CD4-positive, CD25-positive, alpha-beta regulatory T cell (primary cell): ENCODE measurements at regions not wholly inside any gene's neighbourhood (a gene's known extent, or its start where the extent isn't known, plus 50 kb on each side); places are given as distances from the start of the nearest gene placed in this dataset.

Source experiments
- ATAC-seq, 2 donors: fragments of 150-1000 bp; cut with Tn5 transposase; one replicate each; pipeline ENCODE4 v1.10.0; 2021; ENCODE audit warnings: low read depth in 2 of 2, moderate number of reproducible peaks in 2 of 2, moderate library complexity in 1 of 2
- DNase-seq, 3 donors: peaks; one replicate each; pipeline versions ENCODE4 v3.0.0 to v3.0.0-alpha.2; 2012 to 2022; ENCODE audit warnings: mixed read lengths in 1 of 3
- H3K27ac ChIP-seq: one replicate; pipeline ENCODE4 v1.7.0; 2013; ENCODE audit warnings: mild to moderate bottlenecking, low read length; ENCODE audit not compliant: insufficient read depth, poor library complexity, severe bottlenecking
- H3K27me3 ChIP-seq: one replicate; pipeline ENCODE4 v1.7.0; 2013; ENCODE audit warnings: low read length; ENCODE audit not compliant: control insufficient read depth, insufficient read depth
- H3K36me3 ChIP-seq: one replicate; pipeline ENCODE4 v1.7.0; 2013; ENCODE audit warnings: mild to moderate bottlenecking, low read length, moderate library complexity; ENCODE audit not compliant: control insufficient read depth, insufficient read depth
- H3K4me1 ChIP-seq: 2 replicates; pipeline ENCODE4 v1.7.0; 2013; ENCODE audit warnings: mild to moderate bottlenecking, low read length; ENCODE audit not compliant: insufficient read depth, control insufficient read depth, poor library complexity, severe bottlenecking
- H3K4me3 ChIP-seq: one replicate; pipeline ENCODE4 v1.7.0; 2013; ENCODE audit warnings: low read depth, mild to moderate bottlenecking, low read length, moderate library complexity
- H3K9me3 ChIP-seq, 2 experiments: 1 replicate in 1 of 2; 2 replicates in 1 of 2; pipeline ENCODE4 v1.7.0; 2013; ENCODE audit warnings: low read length in 2 of 2, mild to moderate bottlenecking in 1 of 2, moderate library complexity in 1 of 2; ENCODE audit not compliant: control insufficient read depth in 2 of 2
- H3K27ac Mint-ChIP-seq, 3 donors: one replicate each; pipeline ENCODE4 v1.8.0; 2020 to 2022; ENCODE audit warnings: mild to moderate bottlenecking in 3 of 3, mixed read lengths in 3 of 3, moderate library complexity in 2 of 3
- H3K27me3 Mint-ChIP-seq: one replicate; pipeline ENCODE4 v1.8.0; 2022; ENCODE audit warnings: mild to moderate bottlenecking, mixed read lengths
- H3K36me3 Mint-ChIP-seq: one replicate; pipeline ENCODE4 v1.8.0; 2020; ENCODE audit warnings: mixed read lengths
- H3K4me1 Mint-ChIP-seq, 4 donors: one replicate each; pipeline ENCODE4 v1.8.0; 2020 to 2022; ENCODE audit warnings: mixed read lengths in 4 of 4, mild to moderate bottlenecking in 1 of 4
- H3K4me3 Mint-ChIP-seq, 4 donors: one replicate each; pipeline ENCODE4 v1.8.0; 2020 to 2022; ENCODE audit warnings: mild to moderate bottlenecking in 4 of 4, mixed read lengths in 4 of 4, moderate library complexity in 3 of 4
- H3K9me3 Mint-ChIP-seq, 7 donors: one replicate each; pipeline ENCODE4 v1.8.0; 2020 to 2022; ENCODE audit warnings: mixed read lengths in 7 of 7, mild to moderate bottlenecking in 3 of 7, moderate library complexity in 2 of 7

- DNase-seq (no peak), ATAC-seq (no peak)
- Histone ChIP-seq H3K27me3 (no peaks in the 10 kb centered on the region), H3K4me3 (no peak overlapping the region), H3K27ac (no peak overlapping the region), H3K4me1 (no peaks in the 10 kb centered on the region), H3K36me3 (no peaks in the 10 kb centered on the region), H3K9me3 (no peaks in the 10 kb centered on the region)
- Mint-ChIP-seq H3K9me3 (no peaks in the 10 kb centered on the region), H3K27ac (no peak overlapping the region), H3K27me3 (no peaks in the 10 kb centered on the region), H3K4me3 (no peak overlapping the region), H3K36me3 (no peaks in the 10 kb centered on the region), H3K4me1 (peaks cover 0 to 2% (median 0%) of the 10 kb centered on the region in 4 donors)
Measured at GRCh38 chr9:134218230-134218629, 53.9 kb upstream of the RNU6ATAC start.

GRCh38 chr9:134219646-134220060 is 55.3 kb upstream of the RNU6ATAC start:
- H3K4me1 Mint-ChIP-seq: peaks cover 0 to 2% (median 0%) of the 10 kb centered on the region in 4 donors
- no peaks in the 10 kb centered on the region for H3K36me3 Mint-ChIP-seq
- H3K27me3 Mint-ChIP-seq: no peaks in the 10 kb centered on the region
- H3K4me3 ChIP-seq: no peak overlapping the region
- H3K4me3 Mint-ChIP-seq: no peak overlapping the region
- no peaks in the 10 kb centered on the region for H3K4me1 ChIP-seq
- H3K36me3 ChIP-seq: no peaks in the 10 kb centered on the region
- no peak overlapping the region for H3K27ac ChIP-seq
- ATAC-seq: no peak
- H3K27me3 ChIP-seq: no peaks in the 10 kb centered on the region
- no peaks in the 10 kb centered on the region for H3K9me3 Mint-ChIP-seq
- H3K9me3 ChIP-seq: no peaks in the 10 kb centered on the region
- no peak for DNase-seq
- no peak overlapping the region for H3K27ac Mint-ChIP-seq

DNA sequence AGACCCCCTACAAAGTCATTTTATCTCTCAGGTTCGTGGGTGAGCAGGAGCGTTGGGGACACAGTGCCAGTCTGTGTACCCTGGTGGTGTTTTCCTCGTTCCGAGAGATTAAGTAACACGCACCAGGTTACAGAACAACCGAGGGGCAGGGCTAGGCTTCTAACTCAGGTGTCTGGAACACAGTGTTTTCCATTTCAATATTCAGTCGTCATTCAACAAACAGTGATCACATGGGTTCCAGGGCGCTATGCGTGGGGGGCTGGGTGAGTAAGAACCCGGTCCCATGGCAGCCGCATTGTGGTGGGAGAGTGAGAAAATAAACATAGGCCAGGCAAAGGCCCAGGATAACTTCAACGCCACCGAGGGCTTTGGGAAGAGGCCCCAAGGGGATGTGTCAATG is 55.9 kb upstream of the RNU6ATAC start:
- Histone ChIP-seq H3K36me3 (no peaks in the 10 kb centered on the region), H3K4me1 (no peaks in the 10 kb centered on the region), H3K9me3 (no peaks in the 10 kb centered on the region), H3K27ac (no peak overlapping the region), H3K4me3 (no peak overlapping the region), H3K27me3 (no peaks in the 10 kb centered on the region)
- DNase-seq: no peak
- H3K4me3 Mint-ChIP-seq: no peak overlapping the region
- no peaks in the 10 kb centered on the region for H3K36me3 Mint-ChIP-seq
- H3K27ac Mint-ChIP-seq: no peak overlapping the region
- H3K9me3 Mint-ChIP-seq: no peaks in the 10 kb centered on the region
- no peak for ATAC-seq
- peaks cover 0 to 2% (median 0%) of the 10 kb centered on the region in 4 donors for H3K4me1 Mint-ChIP-seq
- H3K27me3 Mint-ChIP-seq: no peaks in the 10 kb centered on the region

DNA sequence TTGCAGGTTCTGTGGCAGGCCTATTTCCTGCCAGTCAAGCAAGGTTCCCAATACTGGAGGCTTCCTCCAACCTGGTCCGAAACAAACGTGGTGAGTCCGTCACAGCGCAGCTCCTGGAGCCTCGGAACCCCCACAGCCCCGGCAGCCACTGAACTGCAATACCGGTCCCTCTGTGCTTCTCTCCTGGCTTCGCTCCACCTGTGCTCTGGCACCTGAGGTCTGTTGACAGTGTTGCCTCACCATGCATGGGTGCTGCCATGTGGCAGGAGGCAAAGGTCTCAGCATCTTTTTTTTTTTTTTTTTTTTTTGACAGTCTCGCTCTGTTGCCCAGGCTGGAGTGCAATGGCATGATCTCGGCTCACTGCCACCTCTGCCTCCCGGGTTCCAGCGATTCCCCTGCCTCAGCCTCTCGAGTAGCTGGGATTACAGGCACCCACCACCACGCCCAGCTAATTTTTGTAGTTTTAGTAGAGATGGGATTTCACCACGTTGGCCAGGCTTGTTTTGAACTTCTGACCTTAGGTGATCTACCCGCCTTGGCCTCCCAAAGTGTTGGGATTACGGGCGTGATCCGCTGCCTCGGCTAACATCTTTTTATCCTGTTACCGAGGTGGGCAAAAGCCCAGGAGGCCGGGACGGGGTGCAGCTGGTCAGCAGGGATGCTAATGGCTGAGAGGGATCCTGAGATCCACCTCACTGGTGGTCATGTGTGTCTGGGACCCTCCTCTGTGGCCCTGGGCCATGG is 57.1 kb upstream of the RNU6ATAC start:
- no peaks in the 10 kb centered on the region for H3K9me3 ChIP-seq
- no peak overlapping the region for H3K4me3 Mint-ChIP-seq
- DNase-seq (no peak), ATAC-seq (no peak)
- H3K9me3 Mint-ChIP-seq: no peaks in the 10 kb centered on the region
- no peaks in the 10 kb centered on the region for H3K36me3 Mint-ChIP-seq
- H3K4me1 ChIP-seq: no peaks in the 10 kb centered on the region
- H3K27me3 ChIP-seq: no peaks in the 10 kb centered on the region
- no peaks in the 10 kb centered on the region for H3K36me3 ChIP-seq
- no peak overlapping the region for H3K27ac ChIP-seq
- no peaks in the 10 kb centered on the region for H3K27me3 Mint-ChIP-seq
- H3K27ac Mint-ChIP-seq: no peak overlapping the region
- H3K4me3 ChIP-seq: no peak overlapping the region
- H3K4me1 Mint-ChIP-seq: peaks cover 0 to 3% (median under 1%) of the 10 kb centered on the region in 4 donors

GRCh38 chr9:134222018-134222573 is 57.7 kb upstream of the RNU6ATAC start:
- Mint-ChIP-seq H3K27me3 (no peaks in the 10 kb centered on the region), H3K4me3 (no peak overlapping the region), H3K9me3 (no peaks in the 10 kb centered on the region), H3K36me3 (no peaks in the 10 kb centered on the region), H3K27ac (no peak overlapping the region), H3K4me1 (peaks cover 0 to 3% (median under 1%) of the 10 kb centered on the region in 4 donors)
- H3K4me3 ChIP-seq: no peak overlapping the region
- no peaks in the 10 kb centered on the region for H3K4me1 ChIP-seq
- H3K9me3 ChIP-seq: no peaks in the 10 kb centered on the region
- H3K27ac ChIP-seq: no peak overlapping the region
- DNase-seq (no peak), ATAC-seq (no peak)
- no peaks in the 10 kb centered on the region for H3K36me3 ChIP-seq
- H3K27me3 ChIP-seq: no peaks in the 10 kb centered on the region

DNA sequence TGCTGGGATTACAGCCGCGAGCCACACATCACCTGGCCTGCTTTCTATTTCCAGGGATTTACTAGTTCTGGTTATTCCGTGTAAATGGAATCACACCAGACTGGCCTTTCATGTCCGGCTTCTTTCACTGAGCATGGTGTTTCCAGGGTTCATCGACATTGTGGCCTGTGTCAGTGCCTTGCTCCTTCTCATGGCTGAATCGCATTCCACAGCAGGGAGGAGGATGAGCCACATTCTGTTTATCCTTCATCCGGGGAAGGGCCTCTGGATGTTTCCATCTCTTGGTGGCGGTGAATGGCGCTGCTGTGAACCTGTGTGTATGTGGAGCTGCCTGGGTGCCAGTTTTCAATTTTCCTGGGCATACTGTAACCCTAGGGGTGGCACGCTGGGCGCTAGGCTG is 58.7 kb upstream of the RNU6ATAC start:
- Mint-ChIP-seq H3K4me3 (no peak overlapping the region), H3K27ac (peak overlapping the region in 1 of 3 donors; percentile 15), H3K9me3 (no peaks in the 10 kb centered on the region)

GRCh38 chr9:134223591-134224122 is 59.3 kb upstream of the RNU6ATAC start:
- Histone ChIP-seq H3K27me3 (no peaks in the 10 kb centered on the region), H3K4me3 (no peak overlapping the region), H3K4me1 (no peaks in the 10 kb centered on the region), H3K9me3 (no peaks in the 10 kb centered on the region), H3K27ac (no peak overlapping the region), H3K36me3 (no peaks in the 10 kb centered on the region)
- H3K4me1 Mint-ChIP-seq: peaks cover 0 to 3% (median under 1%) of the 10 kb centered on the region in 4 donors
- no peak overlapping the region for H3K27ac Mint-ChIP-seq
- DNase-seq (no peak), ATAC-seq (no peak)
- no peaks in the 10 kb centered on the region for H3K27me3 Mint-ChIP-seq
- H3K9me3 Mint-ChIP-seq: no peaks in the 10 kb centered on the region
- H3K36me3 Mint-ChIP-seq: no peaks in the 10 kb centered on the region
- H3K4me3 Mint-ChIP-seq: no peak overlapping the region

More for the DNA sequence above, 58.7 kb upstream of the RNU6ATAC start:
- Histone ChIP-seq H3K9me3 (no peaks in the 10 kb centered on the region), H3K27ac (no peak overlapping the region), H3K36me3 (no peaks in the 10 kb centered on the region), H3K4me3 (no peak overlapping the region), H3K27me3 (no peaks in the 10 kb centered on the region), H3K4me1 (no peaks in the 10 kb centered on the region)
- ATAC-seq: no peak
- Mint-ChIP-seq H3K36me3 (no peaks in the 10 kb centered on the region), H3K4me1 (peaks cover 0 to 3% (median under 1%) of the 10 kb centered on the region in 4 donors), H3K27me3 (no peaks in the 10 kb centered on the region)
- DNase-seq: no peak

DNA sequence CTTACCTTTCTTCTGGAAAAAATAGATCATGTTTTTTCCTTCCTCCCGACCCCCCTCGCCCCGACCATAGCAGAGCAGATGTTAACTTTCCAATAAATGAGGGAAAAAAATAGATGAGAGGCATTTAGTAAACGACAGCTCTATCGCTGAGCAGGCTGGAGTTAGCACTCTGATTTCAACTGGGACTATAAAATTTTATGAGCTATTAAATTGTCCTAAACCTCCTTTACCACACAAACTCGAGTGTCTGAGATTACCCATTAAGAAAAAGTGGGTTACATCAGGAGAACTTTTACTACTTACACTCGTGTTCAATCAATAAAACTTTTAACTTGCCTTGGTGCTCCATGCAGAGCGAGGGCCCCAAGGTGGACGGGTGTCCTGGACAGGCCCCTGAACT is 59.8 kb upstream of the RNU6ATAC start:
- Mint-ChIP-seq H3K27ac (no peak overlapping the region), H3K36me3 (no peaks in the 10 kb centered on the region), H3K9me3 (no peaks in the 10 kb centered on the region), H3K27me3 (no peaks in the 10 kb centered on the region), H3K4me3 (no peak overlapping the region), H3K4me1 (peaks cover 0 to 3% (median under 1%) of the 10 kb centered on the region in 4 donors)
- Histone ChIP-seq H3K27me3 (no peaks in the 10 kb centered on the region), H3K4me1 (no peaks in the 10 kb centered on the region), H3K9me3 (no peaks in the 10 kb centered on the region), H3K27ac (no peak overlapping the region), H3K4me3 (no peak overlapping the region), H3K36me3 (no peaks in the 10 kb centered on the region)
- ATAC-seq (no peak), DNase-seq (no peak)
